ENCODE measurements at regions not wholly inside any gene's neighbourhood (a gene's known extent, or its start where the extent isn't known, plus 50 kb on each side); places are given as distances from the start of the nearest gene placed in this dataset.

DNA sequence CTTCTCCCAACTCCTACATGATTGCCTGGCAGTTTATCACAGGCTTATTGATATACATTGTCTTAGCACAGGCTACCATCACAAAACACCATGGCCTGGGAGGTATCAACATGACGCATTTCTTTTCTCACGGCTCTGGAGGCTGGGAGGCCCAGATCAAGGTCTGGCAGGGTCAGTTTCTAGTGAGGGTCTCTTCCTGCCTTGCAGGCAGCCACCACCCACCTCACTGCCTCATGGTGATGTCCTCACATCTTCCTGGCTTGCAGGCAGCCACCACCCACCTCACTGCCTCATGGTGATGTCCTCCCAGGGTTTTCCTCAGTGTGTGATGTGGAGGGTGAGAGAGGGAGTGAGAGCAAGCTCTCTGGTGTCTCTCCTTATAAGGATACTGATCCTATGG, 599.3 kb upstream of the MKI67 start:
- no peak for DNase-seq

GRCh38 chr10:128727114-128727513, 600.9 kb upstream of the MKI67 start:
- DNase-seq = no peak

GRCh38 chr10:128729910-128730420, 603.7 kb upstream of the MKI67 start:
- DNase-seq = no peak

GRCh38 chr10:128730922-128731321, 604.7 kb upstream of the MKI67 start:
- no peak for DNase-seq

DNA sequence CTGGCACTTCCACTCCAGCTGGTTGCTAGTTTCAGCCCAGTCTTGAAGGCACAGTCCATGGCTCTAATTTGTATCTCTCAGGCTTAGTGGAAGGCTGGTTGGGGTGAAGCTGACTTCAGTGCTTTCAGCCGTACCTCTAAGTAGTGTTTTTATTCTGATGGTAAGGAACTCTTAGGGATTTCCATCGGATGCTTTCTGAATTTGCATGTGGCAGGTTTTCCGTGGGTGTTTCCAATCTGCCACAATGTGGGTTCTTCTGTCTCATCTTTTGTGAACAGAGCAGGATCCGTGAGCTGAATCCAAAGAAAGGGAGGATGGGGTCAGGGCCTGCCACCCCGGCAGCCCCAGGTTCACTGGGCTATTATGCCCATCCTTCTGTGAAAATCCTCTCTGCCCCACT, 607.9 kb upstream of the MKI67 start:
- no peak for DNase-seq

GRCh38 chr10:128734734-128735133, 608.5 kb upstream of the MKI67 start:
- no peak for DNase-seq

- no peak for DNase-seq
These were observed 609.8 kb upstream of the MKI67 start for GRCh38 chr10:128735996-128736395.

DNA sequence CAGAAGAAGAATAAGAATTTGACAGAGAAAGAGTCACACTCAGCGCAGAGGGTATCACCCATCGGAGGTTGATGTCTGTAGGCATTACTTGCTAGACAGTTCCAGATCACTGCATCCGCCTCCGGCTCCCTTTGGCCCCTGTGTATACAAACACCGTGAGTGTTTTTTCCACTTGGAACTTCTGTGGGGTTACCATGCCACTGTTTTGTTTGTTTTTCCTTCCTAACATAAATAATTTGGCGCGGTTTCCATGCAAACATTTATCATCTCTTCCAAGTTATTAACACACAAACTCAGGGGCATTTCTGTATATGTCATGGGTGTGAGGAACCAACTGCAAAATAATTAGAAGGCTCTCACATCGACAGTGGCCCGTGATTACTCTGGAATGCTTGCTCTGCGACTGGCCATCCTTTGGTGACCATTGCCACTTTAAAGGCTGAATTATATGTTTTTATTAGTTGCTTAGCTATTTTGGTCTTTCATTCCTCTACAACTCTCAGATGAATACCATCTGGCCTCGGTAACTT, 612.2 kb upstream of the MKI67 start:
- DNase-seq = no peak

- no peak for DNase-seq
These were observed 613.7 kb upstream of the MKI67 start for GRCh38 chr10:128739930-128740329.

- DNase-seq = no peak
These were observed 615.0 kb upstream of the MKI67 start for GRCh38 chr10:128741180-128741579.

DNA sequence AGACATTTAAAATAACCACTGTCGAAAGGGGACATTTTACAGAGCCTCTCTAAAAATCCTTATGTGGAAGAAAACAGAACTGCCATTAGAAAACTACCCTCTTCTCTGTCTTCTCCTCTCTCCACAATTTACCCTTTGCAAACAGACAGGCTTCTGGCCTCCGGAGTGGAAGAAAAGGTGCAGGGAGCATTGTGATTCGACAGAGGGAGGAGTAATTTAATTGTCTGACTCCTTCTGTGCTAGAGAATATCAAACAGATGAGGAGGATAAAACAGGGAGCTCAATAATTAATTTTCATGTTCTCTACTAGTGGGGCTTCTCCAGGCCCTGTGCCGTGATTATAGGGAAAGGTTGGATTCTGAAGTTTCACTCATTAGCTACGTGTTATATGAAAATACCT, 615.5 kb upstream of the MKI67 start:
- DNase-seq = no peak

DNA sequence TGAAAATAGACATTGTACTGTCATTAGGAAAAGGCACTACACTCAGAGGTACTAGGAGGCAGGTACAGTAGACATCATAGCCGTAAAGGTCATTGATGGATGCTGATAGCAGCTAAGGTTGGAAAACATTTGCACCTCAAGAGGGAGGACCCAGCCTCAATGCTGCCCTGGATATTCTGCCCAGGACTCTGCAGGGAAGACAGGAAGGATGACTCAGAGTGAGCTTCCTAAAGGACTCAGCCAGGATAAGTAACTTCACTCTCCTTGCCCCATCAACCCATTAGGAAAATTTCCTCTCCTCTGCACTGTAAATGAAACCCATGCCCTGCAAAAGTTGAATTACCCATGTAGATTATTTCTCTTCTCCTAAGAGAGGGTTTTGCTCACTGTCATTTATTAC, 617.9 kb upstream of the MKI67 start:
- DNase-seq = no peak

DNA sequence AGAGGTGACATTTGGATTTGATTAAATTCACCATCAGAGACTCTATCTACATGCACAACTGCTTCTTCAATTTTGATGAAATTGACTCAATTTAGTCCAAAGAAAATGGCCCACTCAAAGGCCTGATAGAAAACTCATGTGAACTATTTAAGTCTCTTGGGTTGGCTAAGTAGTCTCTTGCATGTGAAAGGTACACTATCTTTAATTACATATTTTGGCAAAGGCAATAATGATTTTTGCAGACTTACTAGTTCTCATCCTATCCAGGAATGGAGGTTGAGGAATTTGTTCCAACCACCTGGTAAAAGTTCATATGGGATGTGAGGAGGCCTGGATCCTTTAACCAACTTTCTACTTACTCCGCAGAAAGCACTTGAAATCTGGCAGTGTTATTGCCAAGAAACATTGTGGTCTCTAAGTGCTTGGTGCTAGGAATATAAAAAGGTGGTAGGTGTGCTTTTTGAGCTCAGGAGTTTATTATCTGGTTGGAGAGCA, 618.6 kb upstream of the MKI67 start:
- no peak for DNase-seq

DNA sequence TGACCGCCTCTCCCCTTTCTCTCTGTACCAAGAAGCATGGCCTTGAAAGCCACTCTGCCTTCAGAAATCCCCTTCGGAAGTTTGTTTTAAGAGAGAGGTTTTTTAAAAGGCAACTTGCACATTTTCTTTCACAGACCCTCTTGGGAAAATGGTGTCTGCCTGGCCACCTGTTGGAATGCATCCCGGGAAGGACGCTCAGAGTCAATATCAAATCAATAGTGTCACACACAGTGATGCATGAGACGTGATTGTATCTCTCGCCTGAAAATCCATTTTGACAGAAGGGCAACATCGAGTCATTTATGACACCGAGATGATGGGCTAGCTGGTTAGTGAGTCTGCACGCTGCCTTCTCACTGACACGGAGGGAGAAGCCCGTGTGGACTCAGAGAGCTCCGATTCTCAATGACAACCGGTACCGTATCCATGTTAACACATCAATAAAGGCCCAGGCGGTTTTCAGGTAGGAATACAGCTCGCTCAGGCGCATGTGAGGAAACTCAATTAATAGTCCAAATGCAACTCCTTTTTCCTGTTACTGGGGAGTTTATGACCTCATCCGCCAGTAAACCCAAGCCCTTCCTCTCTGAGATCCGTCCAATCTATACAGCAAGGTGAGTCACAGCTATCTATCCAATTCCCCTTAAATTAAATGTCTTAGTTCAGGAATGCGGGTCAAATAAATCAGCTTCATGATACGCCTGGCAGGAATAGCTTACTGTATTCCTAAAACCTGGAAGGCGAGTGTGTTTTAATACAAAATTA, 621.5 kb upstream of the MKI67 start:
- no peak for DNase-seq

- no peak for DNase-seq
These were observed 625.1 kb upstream of the MKI67 start for GRCh38 chr10:128751284-128751683.

GRCh38 chr10:128751851-128752250, 625.6 kb upstream of the MKI67 start:
- no peak for DNase-seq

DNA sequence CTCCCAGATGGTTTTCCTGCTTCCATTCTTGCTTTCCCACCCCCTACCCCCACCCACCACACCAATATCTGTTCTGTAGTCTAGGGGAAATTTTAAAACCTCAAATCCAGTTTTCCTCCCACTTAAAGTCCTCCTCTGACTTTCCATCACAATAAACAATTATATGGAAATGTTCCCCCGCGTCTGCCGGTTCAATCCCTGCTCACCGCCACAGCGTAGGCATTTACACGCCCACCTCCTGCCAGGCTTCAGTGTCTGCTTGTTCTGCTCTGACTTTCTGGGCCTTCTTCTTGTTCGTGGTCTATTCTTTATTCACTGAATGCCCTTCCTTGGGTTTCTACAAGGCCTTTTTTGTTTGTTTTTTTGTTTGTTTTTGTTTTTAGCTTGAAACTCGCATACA, 633.0 kb upstream of the MKI67 start:
- DNase-seq = no peak

DNA sequence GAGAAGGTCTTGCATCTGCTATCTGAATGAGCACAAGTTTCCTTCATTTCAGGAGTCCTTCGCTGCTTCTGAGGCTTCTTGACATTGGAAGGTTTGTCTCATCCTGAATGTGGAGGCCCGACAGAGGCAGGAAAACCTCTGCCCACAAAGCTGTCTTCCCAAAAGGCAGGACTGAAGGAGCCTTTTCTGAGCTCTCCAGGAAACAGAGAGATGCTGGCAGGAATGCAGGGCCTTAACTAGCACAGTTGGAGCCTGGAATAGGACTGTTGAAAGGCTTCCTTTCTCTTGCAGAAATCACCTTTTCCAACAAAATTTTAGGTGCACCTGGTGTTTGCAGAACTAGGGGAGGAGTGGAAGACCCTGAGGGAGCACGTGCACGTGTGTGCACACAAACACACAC, 637.4 kb upstream of the MKI67 start:
- DNase-seq = no peak

DNA sequence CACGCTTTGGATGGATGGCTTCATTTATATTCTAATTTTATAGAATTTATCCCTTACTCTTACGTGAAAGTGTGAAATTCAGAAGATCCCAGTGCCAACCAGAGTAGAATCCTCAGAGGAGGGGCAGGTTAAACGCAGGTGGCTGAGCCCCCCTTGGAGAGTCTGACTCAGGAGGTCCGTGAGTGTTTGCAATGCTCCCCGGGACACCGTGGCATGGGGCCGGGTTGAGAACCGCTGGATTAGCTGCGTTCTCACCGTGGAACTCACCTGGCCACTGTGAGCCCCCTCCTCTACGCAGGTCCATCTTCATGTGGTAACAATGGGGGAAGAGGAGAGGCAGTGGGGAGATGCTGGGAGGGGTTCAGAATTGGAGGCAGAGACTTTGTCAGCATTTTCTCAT, 638.0 kb upstream of the MKI67 start:
- no peak for DNase-seq

GRCh38 chr10:128766915-128767314, 640.7 kb upstream of the MKI67 start:
- DNase-seq = no peak

GRCh38 chr10:128774979-128775378, 648.8 kb upstream of the MKI67 start:
- DNase-seq = no peak

DNA sequence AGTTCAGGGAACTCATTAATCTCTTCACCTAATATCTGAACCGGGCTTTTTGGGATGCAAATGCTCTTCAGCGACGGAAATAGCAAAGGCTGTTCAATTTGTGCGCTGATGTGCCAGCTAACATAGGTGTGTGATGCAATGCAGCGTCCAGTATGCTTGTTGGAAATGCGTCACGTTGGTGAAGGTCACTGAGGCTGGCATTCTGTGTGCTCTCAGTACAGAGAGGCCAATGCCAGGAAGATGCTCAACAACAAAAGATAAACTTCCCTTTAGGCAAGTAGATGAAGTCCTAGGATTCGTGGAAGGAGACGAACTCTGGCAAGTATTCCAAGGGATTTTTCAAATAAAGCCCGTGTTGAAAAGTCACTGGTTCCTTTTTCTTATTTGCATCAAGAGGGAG, 649.5 kb upstream of the MKI67 start:
- no peak for DNase-seq

DNA sequence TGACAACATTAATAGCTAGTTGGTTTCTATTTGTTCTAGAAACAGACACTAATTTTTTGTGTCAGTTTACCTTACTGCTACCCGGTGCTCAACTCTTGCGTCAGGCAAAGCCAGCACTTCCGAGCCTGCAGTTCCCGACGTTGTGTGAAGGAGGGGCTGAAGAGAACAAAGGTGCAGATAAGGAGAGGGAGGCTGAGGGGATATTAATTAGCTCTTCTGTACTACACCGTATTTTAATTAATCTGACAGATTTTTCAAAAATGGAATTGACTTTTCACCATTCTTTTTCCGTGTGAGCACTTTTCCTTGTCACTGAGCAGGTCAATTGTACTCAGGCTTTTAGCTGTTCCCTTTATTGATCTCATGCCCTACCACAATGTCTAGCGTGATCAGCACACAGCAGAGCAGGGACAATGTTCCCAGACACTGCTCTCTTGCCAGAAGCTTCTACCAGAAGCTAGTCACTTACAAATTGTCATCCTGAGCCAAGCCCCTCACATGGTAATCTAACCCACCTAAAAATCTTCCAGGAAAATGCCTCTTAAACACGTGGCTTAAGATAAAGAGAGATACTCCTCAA, 650.5 kb upstream of the MKI67 start:
- no peak for DNase-seq

GRCh38 chr10:128777342-128777741, 651.1 kb upstream of the MKI67 start:
- DNase-seq = no peak

Data from DMS53 (cell line).